Heart left ventricle (tissue), 16 donors: ENCODE measurements at regions not wholly inside any gene's neighbourhood (a gene's known extent, or its start where the extent isn't known, plus 50 kb on each side); places are given as distances from the start of the nearest gene placed in this dataset.

Source experiments
- ATAC-seq, 4 donors: fragments of 200-7000 bp; cut with Tn5 transposase; one replicate each; pipeline ENCODE4 v1.9.1; 2020 to 2022; ENCODE audit warnings: moderate library complexity in 4 of 4, mild to moderate bottlenecking in 3 of 4, moderate number of reproducible peaks in 1 of 4
- DNase-seq, 5 donors: peaks; one replicate each; pipeline ENCODE4 v3.0.0-alpha.2; 2020
- H3K27ac ChIP-seq, 12 donors: fragments of 200-600 bp; sonication (generic) in 4 of 12; one replicate each; pipeline versions ENCODE4 v1.5.0 to v1.8.0; 2016 to 2022; ENCODE audit warnings: mild to moderate bottlenecking in 2 of 12
- H3K27me3 ChIP-seq, 9 donors: fragments of 200-600 bp; sonication (generic) in 2 of 9; one replicate each; pipeline versions ENCODE4 v1.5.1 to v1.8.0; 2016 to 2022; ENCODE audit warnings: mild to moderate bottlenecking in 3 of 9
- H3K36me3 ChIP-seq, 9 donors: fragments of 200-600 bp; sonication (generic) in 2 of 9; one replicate each; pipeline versions ENCODE4 v1.5.0 to v1.8.0; 2018 to 2022; ENCODE audit warnings: mild to moderate bottlenecking in 2 of 9
- H3K4me1 ChIP-seq, 12 donors: fragments of 200-600 bp; sonication (generic) in 4 of 12; one replicate each; pipeline versions ENCODE4 v1.5.0 to v1.8.0; 2016 to 2022; ENCODE audit warnings: mild to moderate bottlenecking in 3 of 12
- H3K4me3 ChIP-seq, 12 donors: fragments of 200-600 bp; sonication (generic) in 4 of 12; one replicate each; pipeline versions ENCODE4 v1.5.0 to v1.8.0; 2017 to 2022; ENCODE audit warnings: mild to moderate bottlenecking in 9 of 12, moderate library complexity in 4 of 12
- H3K9me3 ChIP-seq, 12 donors: fragments of 200-600 bp; sonication (generic) in 4 of 12; one replicate each; pipeline versions ENCODE4 v1.5.0 to v1.8.0; 2016 to 2022; ENCODE audit warnings: mild to moderate bottlenecking in 1 of 12
- POLR2A ChIP-seq, 2 donors: fragments of 450-650 bp; IDR thresholded peaks; one replicate each; pipeline ENCODE4 v1.6.1; 2017; ENCODE audit warnings: antibody characterized with exemption in 2 of 2, mild to moderate bottlenecking in 2 of 2, moderate library complexity in 2 of 2
- WGBS, 4 donors: extraction: QIAGEN DNeasy Blood & Tissue Kit in 2 of 4; methylation state at CpG; one replicate each; pipeline versions ENCODE4 v1.1.5 to v1.1.7; 2013 to 2018; 5-methylcytosine and 5-hydroxymethylcytosine counted together
- intact Hi-C, 10 donors: fragments of 100-400 bp; cut with DNase I; formaldehyde crosslinking; loops; one replicate each; pipeline versions ENCODE4 v1.11.1 to v1.14.2; 2022
- TF ChIP-seq, protein P1 (sequence below), 12 donors: fragments of 200-600 bp; sonication (generic) in 4 of 12; IDR thresholded peaks; one replicate each; pipeline versions ENCODE4 v1.5.0 to v1.8.0; 2018 to 2022; ENCODE audit warnings: antibody characterized with exemption in 12 of 12, mild to moderate bottlenecking in 5 of 12
- donor health status: ischemic (EF 13 %, LVEDD 7.1; RV severe dilation, severe dysfunction).
- donor health status: healthy with polysubstance abuse.
- donor health status: DM: no; HTN: yes; CAD: no.
- donor health status: DM: no; HTN: no; CAD: no.
- donor health status: ischemic (EF 25% LVEDD 6.9; RV normal size, moderate dysfunction).
- donor health status: ischemic (EF 25% LVEDD 5.7; RV mildly dilated, moderate dysfunction).
- donor health status: healthy.
- donor health status: DM: yes; HTN: yes; CAD: no.
- donor health status: ischemic (EF 35%, LVEDD 5.7; RV mildly dilated, moderate dysfunction).
- donor health status: nonischemic (EF 11% LVEDD 7.7; RV severe dilation, severe dysfunction).
- donor health status: DM: yes; HTN: yes; CAD: no.
- donor health status: PGD.
- donor health status: ischemic (EF 29% LVEDD 5.4; RV normal size, mild dysfunction).
- donor health status: nonischemic (EF 23%, LVEDD 6.1; RV moderate dilation, normal function).

DNA sequence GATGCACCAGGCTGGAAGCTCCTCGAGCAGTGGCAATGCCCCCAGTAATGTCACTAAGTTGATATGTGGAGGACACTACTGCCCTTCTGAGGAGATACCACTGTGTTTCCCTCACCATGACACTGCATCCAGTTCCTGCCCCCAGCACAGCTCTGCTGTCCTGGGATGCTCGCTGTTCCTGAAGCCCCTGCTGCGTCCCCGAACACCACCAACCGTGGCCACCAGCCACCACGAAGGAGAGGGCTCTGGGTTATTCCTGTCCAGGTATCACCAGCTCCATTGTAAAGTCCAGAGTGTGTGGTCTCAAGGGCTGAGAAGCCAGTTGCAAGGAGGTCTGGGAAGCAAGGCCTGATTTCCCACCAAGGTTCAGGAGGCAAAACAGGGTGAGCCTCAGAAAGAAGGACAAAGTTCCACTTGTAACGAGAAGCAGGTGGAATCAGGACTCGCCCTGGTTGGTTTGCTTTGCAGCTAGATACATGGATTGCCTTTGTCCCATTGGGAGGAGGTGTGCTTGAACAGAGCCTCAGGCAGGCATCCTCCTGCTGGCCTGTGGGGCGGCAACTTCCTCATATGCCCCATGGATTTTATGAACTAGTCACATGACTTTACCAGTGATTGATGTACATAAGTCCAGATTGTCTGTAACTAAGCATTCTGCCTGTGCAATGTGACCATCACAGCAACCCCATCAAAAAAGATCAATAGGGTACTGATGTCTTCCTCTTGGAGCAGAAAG, 427.0 kb upstream of the VSTM2A start:
- WGBS, 4 donors, result 77 to 93% (median 90%) methylated on average over 5 to 9 of the region's 9 CpGs
- TF ChIP-seq, protein P1, sequence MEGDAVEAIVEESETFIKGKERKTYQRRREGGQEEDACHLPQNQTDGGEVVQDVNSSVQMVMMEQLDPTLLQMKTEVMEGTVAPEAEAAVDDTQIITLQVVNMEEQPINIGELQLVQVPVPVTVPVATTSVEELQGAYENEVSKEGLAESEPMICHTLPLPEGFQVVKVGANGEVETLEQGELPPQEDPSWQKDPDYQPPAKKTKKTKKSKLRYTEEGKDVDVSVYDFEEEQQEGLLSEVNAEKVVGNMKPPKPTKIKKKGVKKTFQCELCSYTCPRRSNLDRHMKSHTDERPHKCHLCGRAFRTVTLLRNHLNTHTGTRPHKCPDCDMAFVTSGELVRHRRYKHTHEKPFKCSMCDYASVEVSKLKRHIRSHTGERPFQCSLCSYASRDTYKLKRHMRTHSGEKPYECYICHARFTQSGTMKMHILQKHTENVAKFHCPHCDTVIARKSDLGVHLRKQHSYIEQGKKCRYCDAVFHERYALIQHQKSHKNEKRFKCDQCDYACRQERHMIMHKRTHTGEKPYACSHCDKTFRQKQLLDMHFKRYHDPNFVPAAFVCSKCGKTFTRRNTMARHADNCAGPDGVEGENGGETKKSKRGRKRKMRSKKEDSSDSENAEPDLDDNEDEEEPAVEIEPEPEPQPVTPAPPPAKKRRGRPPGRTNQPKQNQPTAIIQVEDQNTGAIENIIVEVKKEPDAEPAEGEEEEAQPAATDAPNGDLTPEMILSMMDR (IDR thresholded peaks at IDR 0.05), result no peak
- no peak for TF ChIP-seq POLR2A (IDR thresholded peaks at IDR 0.05)

DNA sequence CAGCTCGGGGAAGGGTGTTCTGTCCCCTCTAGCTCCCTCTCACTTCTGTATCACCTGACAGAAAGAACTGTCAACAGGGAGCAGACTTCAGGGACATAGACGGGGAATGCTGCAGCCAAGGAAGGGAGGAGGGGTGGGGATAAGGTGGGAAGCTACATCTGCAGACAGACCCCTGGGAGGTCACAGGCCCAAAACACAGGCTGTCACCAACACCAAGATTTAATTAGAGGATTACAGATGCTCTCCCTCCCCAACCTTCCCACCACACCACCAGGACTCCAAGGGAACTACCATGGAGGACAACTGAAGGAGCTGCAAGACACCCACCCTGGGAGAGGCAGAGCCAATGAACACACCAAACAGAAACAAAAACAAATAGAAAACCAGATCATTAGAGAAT, 425.2 kb upstream of the VSTM2A start:
- Histone ChIP-seq H3K27me3 (no peaks in the 10 kb centered on the region), H3K9me3 (no peaks in the 10 kb centered on the region), H3K4me3 (no peak overlapping the region), H3K36me3 (no peaks in the 10 kb centered on the region), H3K4me1 (no peaks in the 10 kb centered on the region), H3K27ac (no peak overlapping the region)
- WGBS, 4 donors, result 27 to 39% (median 31%) methylated on average over 2 of the region's 2 CpGs
- intact Hi-C loops, result no loop called here
- TF ChIP-seq, protein P1 (IDR thresholded peaks at IDR 0.05), result no peak
- DNase-seq (no peak), ATAC-seq (no peak)

More for the DNA sequence above, 427.0 kb upstream of the VSTM2A start:
- DNase-seq (no peak), ATAC-seq (no peak)
- intact Hi-C loops, result no loop called here
- no peaks in the 10 kb centered on the region for H3K9me3 ChIP-seq
- H3K4me3 ChIP-seq, result no peak overlapping the region
- H3K36me3 ChIP-seq, result no peaks in the 10 kb centered on the region
- no peaks in the 10 kb centered on the region for H3K4me1 ChIP-seq
- no peak overlapping the region for H3K27ac ChIP-seq
- no peaks in the 10 kb centered on the region for H3K27me3 ChIP-seq

DNA sequence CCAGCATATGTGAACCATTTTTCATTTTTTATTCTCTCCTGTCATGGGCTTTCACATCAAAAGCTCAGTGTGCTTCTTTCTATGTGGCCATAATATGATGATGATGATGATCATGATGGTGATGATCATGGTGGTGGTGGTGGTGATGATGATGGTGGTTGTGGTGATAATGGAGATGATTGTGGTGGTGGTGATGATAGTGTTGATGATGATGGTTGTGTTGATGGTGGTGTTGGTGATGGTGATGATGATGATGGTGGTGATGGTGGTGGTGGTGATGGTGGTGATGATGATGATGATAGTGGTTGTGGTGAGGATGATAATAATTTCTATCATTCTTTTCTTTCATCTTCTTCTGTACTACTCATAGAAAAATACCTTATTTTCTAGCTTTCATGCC, 413.1 kb upstream of the VSTM2A start:
- Histone ChIP-seq H3K27ac (no peak overlapping the region), H3K4me1 (no peaks in the 10 kb centered on the region), H3K4me3 (no peak overlapping the region), H3K9me3 (peaks cover 0 to 8% (median 0%) of the 10 kb centered on the region in 12 donors), H3K27me3 (no peaks in the 10 kb centered on the region), H3K36me3 (no peaks in the 10 kb centered on the region)
- DNase-seq (no peak), ATAC-seq (no peak)
- intact Hi-C loops, result no loop called here
- TF ChIP-seq POLR2A (IDR thresholded peaks at IDR 0.05), result no peak
- TF ChIP-seq, protein P1 (IDR thresholded peaks at IDR 0.05), result no peak

DNA sequence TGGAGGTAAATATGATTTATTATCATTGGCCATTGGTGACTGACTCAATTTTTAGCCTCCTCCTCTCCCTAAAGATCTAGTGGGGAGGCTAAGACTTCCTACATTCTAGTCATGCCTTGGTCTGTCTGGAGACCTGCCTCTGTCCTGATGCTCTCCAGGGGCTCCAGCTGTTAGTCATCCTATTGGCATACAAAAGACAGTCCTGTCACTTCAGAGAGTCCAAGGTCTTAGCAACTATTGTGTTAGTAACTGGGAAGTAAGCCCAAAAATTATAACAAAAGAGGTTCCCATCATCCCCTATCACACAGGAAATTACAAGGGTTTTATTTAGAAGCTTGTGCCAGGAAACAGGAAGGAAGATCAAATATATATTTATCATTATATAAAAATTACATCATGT, 400.6 kb upstream of the VSTM2A start:
- TF ChIP-seq, protein P1 (IDR thresholded peaks at IDR 0.05), result no peak
- no peak for TF ChIP-seq POLR2A (IDR thresholded peaks at IDR 0.05)
- Histone ChIP-seq H3K27ac (no peak overlapping the region), H3K4me3 (no peak overlapping the region), H3K36me3 (no peaks in the 10 kb centered on the region), H3K27me3 (no peaks in the 10 kb centered on the region), H3K4me1 (no peaks in the 10 kb centered on the region), H3K9me3 (peaks cover 0 to 10% (median 0%) of the 10 kb centered on the region in 12 donors)
- DNase-seq (peak in 1 of 5 donors; percentile 9), ATAC-seq (peak in 2 of 4 donors; percentile 50 to 57)
- intact Hi-C loops, result loop anchor here in 1 of 10 donors (10.0 kb wide), 1 partner anchor 63 kb away; no protein-coding TSS in a partner anchor
